GM18867 (cell line): ENCODE measurements at regions not wholly inside any gene's neighbourhood (a gene's known extent, or its start where the extent isn't known, plus 50 kb on each side); places are given as distances from the start of the nearest gene placed in this dataset.
A peak's percentile ranks its signal among the peaks of the same experiment; 100 is the strongest.
"Not testable (repeated sequence)": the region's sequence is repeated elsewhere in the genome, so short reads cannot be mapped to it uniquely, and the experiment has no call there.

Experiments used
- ATAC-seq: cut with Tn5 transposase; IDR thresholded peaks from one replicate; pipeline ENCODE4 v1.9.1; 2021; ENCODE audit warnings: mild to moderate bottlenecking, moderate library complexity; ENCODE audit not compliant: unreplicated experiment

GRCh38 chr3:182487143-182487542 lies 306.2 kb upstream of the ATP11B start:
- no peak for ATAC-seq

DNA sequence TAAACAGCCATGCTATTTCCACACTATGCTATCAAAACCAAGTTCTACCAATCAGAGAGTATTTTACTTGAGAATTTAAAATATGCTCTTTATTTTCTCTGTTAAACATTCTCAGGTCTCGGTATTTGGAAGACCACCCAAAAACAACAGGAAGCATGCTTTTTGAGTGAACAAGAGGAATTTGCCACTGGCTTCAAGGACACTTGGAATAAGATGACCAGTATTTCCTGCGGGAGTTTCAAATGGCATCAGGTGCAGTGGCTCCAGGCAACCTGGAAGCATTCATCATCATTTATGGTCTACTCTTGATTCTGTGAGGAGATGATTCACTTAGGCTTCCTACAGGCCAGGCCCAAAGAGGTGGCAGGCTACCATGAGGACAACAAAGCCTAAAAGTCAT lies 305.7 kb upstream of the ATP11B start:
- ATAC-seq = no peak

DNA sequence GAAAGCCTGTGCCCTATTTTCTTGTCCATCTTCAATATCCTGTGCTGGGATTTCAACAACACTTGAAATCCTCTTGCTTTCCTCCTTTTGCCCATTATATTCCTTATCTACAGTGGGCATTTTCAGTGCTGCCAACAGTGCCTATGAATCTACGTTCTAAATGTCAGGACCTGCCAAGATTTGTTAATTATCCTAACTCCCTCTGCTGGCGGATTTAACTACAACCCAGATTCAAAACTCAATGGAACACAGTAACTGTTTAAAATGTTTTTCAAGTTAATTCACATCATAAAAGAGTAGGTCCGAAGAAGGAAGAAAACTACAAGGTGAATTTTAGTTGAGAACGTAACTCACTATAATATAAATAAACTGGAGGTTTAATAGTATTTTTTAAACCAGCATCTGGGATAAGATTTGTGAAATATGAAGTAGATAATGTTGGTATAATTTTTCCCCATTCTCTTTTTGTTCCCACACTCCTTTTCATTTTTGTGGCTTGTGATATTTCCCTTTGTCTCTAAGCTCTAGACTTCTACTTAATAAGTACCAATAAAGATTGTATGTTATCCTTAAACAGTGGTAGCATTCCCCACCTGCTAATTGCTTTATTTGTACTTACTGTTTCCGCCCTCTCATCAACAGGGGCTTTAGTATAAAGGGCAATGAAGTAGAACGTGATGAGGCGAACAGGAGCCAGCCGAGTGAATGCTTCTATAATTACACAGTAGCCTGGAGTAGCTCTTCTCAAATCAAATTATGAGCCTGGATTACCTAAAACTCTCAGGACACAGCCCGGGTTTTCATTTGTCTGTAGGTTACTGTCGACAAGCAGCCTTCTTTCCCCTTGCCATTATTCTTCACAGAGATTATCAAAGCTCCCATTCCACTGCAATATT lies 302.5 kb upstream of the ATP11B start:
- ATAC-seq = no peak

- no peak for ATAC-seq
Observed at GRCh38 chr3:182491577-182491976, 301.7 kb upstream of the ATP11B start.

GRCh38 chr3:182492536-182492935 lies 300.8 kb upstream of the ATP11B start:
- no peak for ATAC-seq

DNA sequence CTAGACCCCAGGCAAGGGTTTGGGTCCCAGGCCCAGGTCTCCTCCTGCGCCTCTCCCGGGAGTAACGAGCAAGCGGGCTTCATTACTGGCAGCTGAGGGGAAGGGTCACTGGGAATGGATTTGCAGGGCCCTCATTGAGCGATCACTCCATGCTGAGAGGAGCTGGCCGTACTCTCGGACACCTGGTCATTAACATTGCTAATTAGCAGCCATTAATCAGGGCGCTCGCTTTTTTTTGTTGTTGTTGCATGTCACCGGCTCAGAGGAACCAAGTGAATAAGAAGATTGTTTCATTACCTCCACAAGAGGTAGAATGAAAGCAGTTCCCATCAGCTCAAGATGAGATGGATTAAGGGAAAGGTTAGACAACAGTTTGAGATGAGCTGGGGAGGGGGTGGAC lies 293.0 kb upstream of the ATP11B start:
- ATAC-seq = no peak

GRCh38 chr3:182501856-182502255 lies 291.4 kb upstream of the ATP11B start:
- no peak for ATAC-seq

DNA sequence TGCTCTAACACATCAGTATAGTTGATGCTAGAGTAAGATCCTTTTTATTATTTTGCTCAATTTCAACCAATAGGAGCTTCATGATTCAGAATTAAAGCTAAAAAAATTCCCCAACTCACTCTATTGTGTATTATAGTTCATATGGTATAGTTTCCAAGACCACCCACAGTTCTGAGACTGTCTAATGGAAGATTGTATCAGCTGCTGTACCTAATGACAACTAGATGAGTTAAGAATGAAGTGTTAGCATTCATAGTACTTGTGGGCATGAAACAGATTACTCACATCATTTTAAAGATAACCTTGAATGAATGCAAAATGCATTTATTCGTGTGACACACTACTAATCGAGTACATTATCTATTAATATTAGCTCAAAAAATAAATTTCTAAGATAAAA lies 289.9 kb upstream of the ATP11B start:
- no peak for ATAC-seq

DNA sequence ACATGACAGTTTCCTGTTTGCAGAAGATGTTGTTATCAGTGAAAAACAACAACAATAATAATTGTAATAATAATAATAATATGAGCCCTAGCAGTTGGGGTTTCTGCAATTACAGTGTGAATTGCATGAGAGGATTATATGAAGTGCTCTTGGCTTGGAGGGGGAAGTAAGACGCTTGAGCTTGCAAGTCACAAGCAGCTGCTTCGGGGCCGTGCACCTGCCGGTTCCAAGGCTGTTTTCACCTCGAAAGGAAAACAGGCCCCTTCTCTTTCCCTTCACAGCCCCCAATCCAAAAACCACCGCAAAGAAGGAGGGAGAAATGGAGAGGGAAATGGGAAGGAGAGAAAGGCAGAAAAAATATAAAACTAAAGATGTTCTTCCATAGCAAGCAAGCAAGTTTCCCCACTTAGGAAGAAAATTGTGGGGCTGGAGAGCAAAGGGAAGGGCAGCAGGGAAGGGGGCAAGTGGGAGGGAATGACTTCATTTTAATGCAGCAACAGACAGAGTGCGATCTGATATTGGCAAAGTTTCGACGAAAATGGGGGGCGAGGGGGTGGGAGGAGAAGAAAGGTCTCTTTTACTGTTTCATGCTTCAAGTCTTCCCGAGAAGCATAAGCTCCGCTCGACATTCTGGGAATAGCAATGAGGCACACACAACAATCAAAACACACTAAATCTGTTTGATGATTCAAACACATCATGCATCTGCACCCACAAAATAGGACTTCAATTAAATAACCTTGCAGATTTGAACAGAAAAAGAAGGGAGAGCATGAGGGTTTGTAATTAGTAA lies 284.2 kb upstream of the ATP11B start:
- no peak for ATAC-seq

DNA sequence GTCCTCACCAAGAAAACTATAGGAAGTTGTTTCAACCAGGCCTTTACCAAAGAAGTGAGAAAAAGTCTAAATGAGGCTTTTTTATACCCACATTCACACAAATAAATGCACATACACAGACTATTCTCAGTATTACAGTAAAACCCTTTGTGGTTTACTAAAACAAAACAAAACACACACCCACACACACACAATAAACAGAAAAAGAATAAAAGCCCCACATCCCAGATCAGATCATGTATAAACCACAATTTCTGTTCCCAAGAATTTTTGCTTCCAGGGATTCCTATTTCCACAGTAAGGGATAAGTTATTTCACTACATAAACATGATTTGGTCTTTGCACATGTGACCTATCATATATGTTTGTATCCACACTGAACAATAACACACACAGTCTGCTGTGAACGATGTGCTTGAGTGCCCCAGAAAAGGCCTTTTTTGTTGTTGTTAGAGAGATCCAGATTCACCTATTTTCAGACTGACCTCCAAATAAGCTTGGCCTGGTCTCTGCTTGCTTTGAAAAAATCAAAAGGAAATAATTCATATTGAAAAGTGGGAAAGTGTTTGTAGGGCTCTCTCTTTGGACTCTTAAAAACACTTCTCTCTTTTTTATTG lies 283.4 kb upstream of the ATP11B start:
- ATAC-seq = no peak

- ATAC-seq = no peak
Observed at GRCh38 chr3:182514236-182514964, 278.9 kb upstream of the ATP11B start.

GRCh38 chr3:182516597-182517336 lies 276.5 kb upstream of the ATP11B start:
- ATAC-seq = no peak

DNA sequence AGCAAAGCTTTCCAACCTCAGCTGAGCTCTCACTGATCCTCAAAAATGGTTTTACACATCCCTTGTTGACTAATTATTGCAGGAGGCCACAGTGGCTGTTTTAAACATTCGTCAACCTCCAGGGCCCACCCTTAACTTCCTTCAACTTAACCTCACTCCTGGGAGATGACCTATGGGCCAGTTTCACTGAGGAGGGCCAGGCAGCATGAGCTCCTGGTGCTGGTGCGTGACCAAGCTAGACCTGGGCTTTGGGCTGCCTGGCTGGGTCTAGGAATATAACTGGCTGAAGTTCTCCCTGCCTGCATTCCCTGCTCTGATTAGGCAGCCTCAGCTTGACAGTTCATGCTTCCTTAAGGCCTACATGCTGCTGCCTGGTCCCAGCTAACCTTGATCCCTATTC lies 273.7 kb upstream of the ATP11B start:
- ATAC-seq = no peak

GRCh38 chr3:182521339-182521738 lies 272.0 kb upstream of the ATP11B start:
- peak; percentile 66 for ATAC-seq

DNA sequence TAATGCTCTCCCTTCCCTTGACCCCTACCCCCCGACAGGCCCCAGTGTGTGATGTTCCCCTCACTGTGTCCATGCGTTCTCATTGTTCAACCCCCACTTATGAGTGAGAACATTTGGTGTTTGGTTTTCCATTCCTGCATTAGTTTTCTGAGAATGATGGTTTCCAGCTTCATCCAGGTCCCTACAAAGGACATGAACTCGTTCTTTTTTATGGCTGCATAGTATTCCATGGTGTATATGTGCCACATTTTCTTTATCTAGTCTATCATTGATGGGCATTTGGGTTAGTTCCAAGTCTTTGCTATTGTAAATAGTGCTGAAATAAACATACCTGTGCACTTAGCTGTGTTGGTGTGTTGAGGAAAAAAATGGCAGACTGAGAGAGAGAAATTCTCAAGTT lies 269.9 kb upstream of the ATP11B start:
- ATAC-seq = not testable (repeated sequence)

DNA sequence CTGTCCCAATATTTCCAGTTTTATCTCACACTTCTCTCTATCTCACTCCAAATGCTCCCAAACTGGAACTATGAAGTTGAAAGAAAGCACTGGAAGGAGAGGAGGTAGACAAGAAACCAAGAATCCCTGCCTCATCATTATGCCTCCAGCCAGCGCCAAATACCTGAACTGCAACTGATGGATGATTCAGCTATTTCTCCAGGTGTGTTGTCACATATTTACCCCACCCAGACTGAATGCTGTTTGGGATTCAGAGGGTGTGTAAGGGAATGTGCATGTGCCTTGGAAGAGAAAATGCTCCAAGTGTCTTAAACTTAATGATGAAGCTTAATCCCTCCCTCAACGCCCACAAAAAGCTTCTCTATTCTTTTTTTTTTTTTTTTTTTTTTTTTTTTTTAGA lies 269.5 kb upstream of the ATP11B start:
- ATAC-seq = no peak

DNA sequence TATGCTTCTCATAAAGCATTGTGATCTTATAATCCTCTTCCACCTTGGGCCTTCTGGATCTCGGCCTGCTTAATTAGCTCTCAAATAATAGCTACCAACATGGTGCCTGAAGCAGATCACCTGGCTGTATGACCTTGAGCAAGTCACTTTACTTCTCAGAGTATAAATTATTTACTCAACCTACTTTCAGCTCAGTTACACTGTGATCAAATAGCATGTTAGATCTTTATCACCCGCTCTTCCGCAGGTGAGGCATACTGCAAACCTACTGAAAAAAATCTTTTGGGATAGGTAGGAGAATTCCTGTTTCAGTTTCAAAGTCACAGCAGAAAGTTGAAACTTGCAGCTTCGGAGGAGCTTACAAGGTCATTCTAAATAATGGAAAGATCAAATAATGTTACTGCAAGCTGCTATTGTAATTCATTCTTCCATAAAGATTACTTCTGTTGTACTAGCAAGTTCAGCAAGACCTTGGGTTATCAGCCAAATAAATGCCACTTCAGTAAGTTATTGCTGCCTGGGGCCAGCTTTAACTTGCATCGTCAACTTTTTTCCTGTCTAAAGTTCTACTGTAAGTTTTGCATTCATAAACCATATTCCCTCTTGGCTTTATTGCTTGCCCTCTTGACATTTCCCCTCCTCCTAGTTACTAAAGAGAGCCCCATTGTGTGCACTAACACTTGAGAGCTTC lies 268.4 kb upstream of the ATP11B start:
- ATAC-seq = no peak

DNA sequence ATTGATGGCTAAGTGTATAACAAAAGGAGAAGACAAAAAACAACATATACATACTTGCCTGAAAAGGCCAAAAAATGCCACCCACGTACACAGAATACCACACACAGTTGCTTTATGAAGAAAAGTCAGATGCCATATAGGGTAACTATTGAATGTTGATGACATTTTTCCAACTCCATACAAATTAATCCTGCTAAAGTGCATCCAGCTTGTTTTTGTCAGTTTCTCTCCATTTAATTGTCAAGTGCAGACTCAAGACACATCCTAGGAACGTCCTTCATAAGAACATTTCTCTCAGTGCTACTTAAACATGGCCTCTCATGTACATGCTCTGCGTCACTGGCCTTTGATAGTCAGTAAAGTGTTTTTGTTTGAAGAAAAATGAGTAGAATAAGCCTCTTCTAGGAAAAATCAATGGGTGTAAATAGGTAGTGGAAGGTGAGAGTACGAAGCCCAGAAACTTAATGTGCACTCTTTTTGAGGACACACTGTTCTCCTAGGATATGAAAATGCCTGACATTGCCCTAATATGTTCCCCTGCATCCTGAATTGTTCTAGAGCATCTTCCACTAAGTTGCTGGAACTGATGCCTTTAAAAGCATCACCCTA lies 267.4 kb upstream of the ATP11B start:
- no peak for ATAC-seq

DNA sequence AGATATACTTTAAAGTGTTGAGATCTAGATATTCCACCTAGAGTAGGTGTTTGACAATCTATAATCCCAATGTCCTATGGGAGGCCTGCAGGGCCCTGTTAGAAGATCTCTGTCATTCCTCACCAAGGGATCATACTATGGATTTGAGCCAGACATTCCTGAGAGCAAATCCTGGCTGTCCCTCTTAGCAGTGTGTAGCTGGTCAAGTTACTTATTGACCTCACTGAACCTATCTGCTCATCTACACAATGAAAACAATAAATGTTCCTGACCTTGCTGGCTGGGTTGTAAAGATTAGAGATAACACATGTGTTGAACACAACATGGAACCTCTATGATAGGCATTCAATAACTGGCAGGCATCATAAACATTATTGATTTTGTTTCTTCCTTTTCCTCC lies 265.6 kb upstream of the ATP11B start:
- no peak for ATAC-seq
